HG02798 (cell line): ENCODE measurements at regions not wholly inside any gene's neighbourhood (a gene's known extent, or its start where the extent isn't known, plus 50 kb on each side); places are given as distances from the start of the nearest gene placed in this dataset.
"Not testable (repeated sequence)": the region's sequence is repeated elsewhere in the genome, so short reads cannot be mapped to it uniquely, and the experiment has no call there.

Experiments used
- ATAC-seq: cut with Tn5 transposase; IDR thresholded peaks from one replicate; pipeline ENCODE4 v1.9.1; 2021; ENCODE audit warnings: mild to moderate bottlenecking; ENCODE audit not compliant: unreplicated experiment, poor library complexity

DNA sequence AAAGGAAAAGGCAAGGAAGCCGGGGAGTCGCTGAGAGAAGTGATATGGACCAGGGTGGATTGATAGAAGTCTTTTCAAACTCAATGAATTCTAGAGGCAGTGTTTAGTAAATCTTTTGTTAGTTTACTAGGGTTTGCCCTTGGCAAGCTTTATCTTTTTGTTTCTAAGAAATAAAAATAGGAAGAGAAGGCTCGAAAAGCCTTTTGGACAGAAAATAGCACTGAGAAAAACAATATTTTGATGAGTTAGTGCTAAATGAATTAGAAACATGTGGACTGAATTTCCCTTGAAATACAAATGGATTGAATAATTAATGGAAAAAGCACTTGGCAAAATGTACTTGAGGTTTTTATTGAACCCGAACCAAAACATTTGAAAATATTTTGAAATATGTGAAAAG is 121.8 kb upstream of the SPAG17 start:
- no peak for ATAC-seq

DNA sequence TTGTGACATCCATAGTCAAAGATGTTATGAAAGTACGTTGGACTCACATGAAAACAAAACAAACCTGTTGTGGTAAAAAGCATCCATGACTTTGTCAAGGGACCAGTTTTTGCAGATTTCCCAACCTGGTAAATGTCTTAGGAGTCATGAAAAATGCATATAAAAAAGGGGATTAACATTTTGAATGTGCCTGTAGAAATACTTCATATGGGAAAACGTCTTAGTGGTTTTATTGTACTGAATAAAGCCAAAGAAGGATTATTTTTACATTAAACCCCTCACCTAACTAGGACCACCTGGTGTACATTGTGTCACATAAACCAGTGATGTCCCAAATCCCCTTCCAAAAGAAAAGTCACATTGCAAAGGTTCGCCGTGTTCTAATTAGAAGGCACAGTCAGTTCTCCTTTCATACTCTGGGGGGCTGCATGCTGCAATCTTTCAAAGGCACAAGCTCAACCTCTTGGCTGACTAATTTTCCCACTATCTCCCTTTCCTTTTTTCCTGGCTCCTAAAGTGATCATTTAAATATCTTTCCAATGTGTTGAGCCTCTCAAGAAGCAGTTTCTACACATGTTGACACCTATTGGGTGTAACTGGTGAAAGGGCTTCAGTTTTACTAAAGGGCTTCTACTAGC is 119.8 kb upstream of the SPAG17 start:
- ATAC-seq, result no peak

- ATAC-seq, result no peak
Observed at GRCh38 chr1:118303534-118303933, 118.5 kb upstream of the SPAG17 start.

GRCh38 chr1:118303064-118303463 is 118.0 kb upstream of the SPAG17 start:
- ATAC-seq, result no peak

- no peak for ATAC-seq
Observed at GRCh38 chr1:118302145-118302544, 117.1 kb upstream of the SPAG17 start.

DNA sequence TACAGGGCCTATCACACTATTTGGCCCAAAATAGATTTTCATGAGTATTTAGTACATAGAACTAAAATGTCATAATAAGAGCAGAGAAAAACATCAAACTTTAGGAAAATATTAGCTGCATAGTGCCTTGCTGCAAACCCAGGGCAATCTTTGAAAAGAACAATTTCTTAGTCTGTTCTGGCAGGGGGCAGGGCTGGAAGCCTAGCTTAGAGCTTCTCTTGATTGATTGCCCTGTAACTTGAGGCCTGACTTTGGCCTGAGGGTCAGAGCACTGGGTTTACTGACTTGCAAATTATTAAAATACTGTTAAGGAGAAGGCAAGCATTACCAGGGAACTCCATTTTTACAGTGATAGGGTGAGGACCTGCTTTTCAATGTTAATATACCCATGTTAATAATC is 115.8 kb upstream of the SPAG17 start:
- no peak for ATAC-seq

DNA sequence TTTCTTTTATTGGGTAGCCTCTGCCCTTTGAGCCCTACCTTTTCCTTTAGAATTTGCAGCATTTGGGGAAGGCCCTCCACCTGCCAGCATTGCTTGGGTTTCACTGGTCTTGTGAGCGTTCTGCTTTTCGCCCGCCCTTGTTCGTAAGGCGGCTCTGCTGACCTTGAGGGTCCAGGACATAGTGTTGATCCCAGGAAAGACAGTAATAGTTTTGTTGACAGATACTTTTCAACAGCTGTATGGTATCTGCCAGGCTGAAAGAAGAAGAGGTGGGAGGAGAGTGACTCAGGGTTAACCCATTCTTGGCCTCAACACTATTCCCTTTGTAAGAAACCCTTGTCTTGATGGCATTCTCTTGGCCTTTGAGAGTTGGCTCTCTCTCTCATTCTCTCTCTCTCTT is 113.4 kb upstream of the SPAG17 start:
- ATAC-seq, result no peak

- ATAC-seq, result no peak
Observed at GRCh38 chr1:118297521-118297920, 112.5 kb upstream of the SPAG17 start.

DNA sequence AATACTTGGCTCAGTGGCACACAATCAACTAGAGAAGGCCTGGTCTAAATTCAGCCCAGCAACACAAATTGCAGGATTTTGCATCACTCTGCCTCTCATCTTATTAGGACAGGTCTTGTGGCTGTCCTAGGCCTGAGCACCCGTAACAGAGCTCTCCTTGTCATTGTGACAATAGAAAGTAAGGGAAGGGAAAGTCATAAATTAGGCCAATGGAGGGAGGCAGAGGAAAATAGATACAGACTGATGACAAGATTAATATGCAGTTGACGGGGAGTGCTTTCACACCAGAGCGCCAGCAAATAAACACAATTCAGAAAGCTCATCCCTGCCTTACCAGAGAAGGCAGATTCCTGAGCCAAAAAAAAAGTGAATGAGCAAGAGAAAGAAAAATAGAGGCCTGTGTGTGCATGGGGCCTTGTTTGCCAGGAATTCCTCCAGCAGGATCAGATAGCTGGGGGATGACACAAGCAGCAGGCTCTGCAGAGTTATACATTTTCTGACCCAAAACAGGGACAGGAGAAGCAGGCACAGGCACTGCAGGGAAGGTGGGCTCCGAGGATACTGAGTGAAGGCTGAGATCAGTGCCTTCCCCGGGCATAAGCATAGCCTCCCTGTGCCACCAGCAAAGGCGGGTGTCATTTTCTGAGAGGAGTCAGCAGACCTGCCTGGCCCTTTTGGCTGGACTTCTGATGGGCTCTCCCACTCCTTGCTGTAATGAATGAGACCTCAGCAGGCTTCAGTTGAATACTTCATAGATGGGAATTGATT is 110.0 kb upstream of the SPAG17 start:
- ATAC-seq, result no peak

DNA sequence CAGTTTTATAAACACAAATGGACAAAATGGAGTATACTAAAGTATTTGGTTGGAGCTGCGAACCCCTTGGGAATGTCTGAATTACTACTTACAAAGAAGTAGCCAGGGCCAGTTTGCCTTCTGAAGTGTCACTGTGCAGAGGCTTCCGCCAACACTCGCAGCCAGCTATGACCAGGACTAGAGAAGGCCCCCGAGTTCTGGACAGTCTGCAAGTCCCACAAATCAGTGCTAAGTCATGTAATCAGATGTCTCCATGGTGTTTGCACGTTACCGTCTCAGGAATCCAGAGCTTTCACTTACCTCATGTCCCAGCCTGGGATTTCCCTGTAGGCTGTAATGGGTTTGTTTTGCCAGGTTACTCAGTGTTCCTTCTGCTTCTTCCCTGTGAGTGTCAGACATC is 106.6 kb upstream of the SPAG17 start:
- no peak for ATAC-seq

- no peak for ATAC-seq
Observed at GRCh38 chr1:118290571-118290970, 105.5 kb upstream of the SPAG17 start.

- ATAC-seq, result no peak
Observed at GRCh38 chr1:118290046-118290445, 105.0 kb upstream of the SPAG17 start.

DNA sequence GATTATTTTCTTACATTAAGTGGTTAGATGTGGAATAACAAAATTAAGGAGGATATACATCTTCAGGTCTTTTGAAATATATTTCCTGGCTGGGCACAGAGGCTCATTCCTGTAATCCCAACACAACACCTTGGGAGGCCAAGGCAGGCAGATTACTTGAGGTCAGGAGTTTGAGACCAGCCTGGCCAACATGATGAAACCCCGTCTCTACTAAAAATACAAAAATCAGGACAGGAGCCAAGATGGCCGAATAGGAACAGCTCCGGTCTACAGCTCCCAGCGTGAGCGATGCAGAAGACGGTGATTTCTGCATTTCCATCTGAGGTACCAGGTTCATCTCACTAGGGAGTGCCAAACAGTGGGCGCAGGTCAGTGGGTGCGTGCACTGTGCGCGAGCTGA is 95.6 kb upstream of the SPAG17 start:
- ATAC-seq, result not testable (repeated sequence)

GRCh38 chr1:118275472-118276115 is 90.6 kb upstream of the SPAG17 start:
- no peak for ATAC-seq

DNA sequence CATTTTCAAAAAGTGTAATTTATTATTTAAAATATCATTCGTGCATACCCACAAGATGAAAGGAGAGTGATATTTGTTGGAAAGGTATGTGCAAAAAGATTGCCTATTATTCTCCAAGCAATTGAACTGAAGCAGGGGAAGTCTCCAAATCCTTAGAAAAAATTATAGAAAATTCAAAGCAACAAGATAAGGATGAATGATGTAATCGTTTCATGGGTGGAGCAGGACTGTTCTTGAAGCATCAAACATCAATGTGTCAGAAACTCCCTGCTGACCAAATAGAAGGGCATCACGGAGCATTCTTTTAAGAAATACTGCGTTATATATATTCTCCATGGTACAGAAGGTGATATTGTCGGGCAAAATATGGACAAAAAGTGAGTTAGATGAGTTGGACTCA is 87.9 kb upstream of the SPAG17 start:
- ATAC-seq, result no peak

- ATAC-seq, result no peak
Observed at GRCh38 chr1:118271883-118272282, 86.9 kb upstream of the SPAG17 start.

- ATAC-seq, result no peak
Observed at GRCh38 chr1:118269598-118269997, 84.6 kb upstream of the SPAG17 start.

DNA sequence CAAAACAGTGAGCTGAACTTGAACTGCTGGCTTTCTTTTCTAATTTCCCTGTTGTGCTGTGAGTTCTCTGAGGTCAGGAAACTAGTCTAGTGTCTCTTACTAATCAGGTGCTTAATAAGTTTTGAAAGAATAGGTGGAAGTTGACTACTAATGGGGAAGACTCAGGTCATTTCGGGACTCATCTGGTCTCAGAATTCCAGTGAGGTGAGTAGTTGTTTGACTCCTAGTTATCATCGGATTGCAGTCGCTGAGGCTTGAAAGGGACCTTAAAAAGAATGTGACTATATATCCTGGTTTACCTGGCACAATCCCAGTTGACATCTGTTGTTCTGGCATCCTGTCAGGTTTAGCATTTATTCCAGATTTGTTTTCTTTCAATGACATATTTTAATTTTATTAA is 81.4 kb upstream of the SPAG17 start:
- no peak for ATAC-seq

DNA sequence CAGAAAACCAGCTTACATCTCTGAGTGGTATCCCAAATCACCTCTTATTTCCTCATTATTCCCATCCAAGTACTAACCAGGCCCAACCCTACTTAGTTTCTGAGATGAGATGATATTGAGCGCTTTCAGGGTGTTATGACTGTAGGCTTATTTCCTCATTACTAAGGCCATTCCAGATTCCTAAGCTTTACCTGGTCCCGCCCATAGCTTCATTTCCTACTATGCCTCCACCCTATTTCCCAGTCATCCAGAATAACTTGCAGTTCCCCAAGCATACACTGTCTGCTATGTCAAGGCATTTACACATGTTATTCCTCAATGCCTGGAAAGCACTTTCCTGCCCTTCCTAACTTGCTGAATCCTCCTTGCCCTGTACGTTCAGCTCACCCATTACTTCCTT is 79.3 kb upstream of the SPAG17 start:
- no peak for ATAC-seq

- no peak for ATAC-seq
Observed at GRCh38 chr1:118262865-118263264, 77.8 kb upstream of the SPAG17 start.

GRCh38 chr1:118258975-118259374 is 73.9 kb upstream of the SPAG17 start:
- ATAC-seq, result no peak

DNA sequence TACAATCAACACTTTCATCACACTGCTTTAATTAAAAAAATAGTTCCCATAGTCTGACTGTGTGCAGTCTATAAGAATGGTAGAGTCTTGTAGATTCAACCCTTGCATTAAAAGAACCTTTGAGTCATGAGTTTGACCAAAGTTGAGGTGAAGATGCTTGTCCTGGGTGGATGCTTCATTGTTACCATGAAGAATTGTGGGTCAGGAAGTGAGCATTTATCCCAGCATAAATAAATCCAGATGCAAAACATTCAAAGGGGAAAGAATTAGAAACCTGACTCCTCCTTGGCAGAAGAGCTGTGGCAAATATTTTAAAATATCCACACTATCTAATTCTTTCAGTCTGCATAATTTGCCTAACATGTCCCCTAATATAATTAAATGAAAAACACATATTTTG is 72.9 kb upstream of the SPAG17 start:
- no peak for ATAC-seq
